Right atrium auricular region (tissue), 2 donors: ENCODE measurements at regions not wholly inside any gene's neighbourhood (a gene's known extent, or its start where the extent isn't known, plus 50 kb on each side); places are given as distances from the start of the nearest gene placed in this dataset.

Source experiments
- DNase-seq: peaks from one replicate; pipeline ENCODE4 v3.0.0-alpha.2; 2019; ENCODE audit warnings: low spot score
- H3K27ac ChIP-seq, 2 donors: fragments of 200-600 bp; sonication (generic); 1 replicate in 1 of 2; 2 replicates in 1 of 2; pipeline ENCODE4 v1.5.1; 2016 to 2019
- H3K27me3 ChIP-seq, 2 donors: fragments of 200-600 bp; sonication (generic); one replicate each; pipeline versions ENCODE4 v1.5.1 to v1.6.0; 2017 to 2019
- H3K36me3 ChIP-seq: fragments of 200-600 bp; sonication (generic); one replicate; pipeline ENCODE4 v1.5.1; 2016
- H3K4me1 ChIP-seq, 2 donors: fragments of 200-600 bp; sonication (generic); one replicate each; pipeline versions ENCODE4 v1.5.1 to v1.6.0; 2017 to 2019
- H3K4me3 ChIP-seq, 2 donors: fragments of 200-600 bp; sonication (generic); 1 replicate in 1 of 2; 2 replicates in 1 of 2; pipeline ENCODE4 v1.5.1; 2017 to 2019; ENCODE audit warnings: mild to moderate bottlenecking in 1 of 2, moderate library complexity in 1 of 2
- H3K9me3 ChIP-seq, 2 donors: fragments of 200-600 bp; sonication (generic); one replicate each; pipeline ENCODE4 v1.5.1; 2019
- TF ChIP-seq, protein P1 (sequence below), 2 donors: fragments of 200-600 bp; sonication (generic); IDR thresholded peaks; one replicate each; pipeline ENCODE4 v1.5.1; 2019; ENCODE audit warnings: antibody characterized with exemption in 2 of 2

DNA sequence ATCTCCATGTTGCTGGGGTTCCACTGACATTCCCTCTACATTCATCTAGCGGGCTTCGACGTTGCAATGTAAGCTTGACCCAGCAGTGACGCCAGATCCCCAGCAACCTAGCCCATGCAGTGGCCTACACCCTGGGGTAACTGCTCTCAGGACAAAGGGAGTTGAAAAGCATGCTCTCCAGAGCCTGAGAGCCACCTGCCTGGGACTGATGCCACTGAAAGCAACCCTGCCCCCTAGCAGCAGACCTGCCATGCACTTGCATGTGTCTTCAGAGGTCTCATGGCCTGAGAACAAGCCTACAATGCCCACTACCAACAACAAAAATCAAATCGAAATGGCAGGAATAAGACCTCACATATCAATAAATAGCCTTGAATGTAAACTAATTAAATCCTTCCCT, 330.3 kb downstream of the TRIM36 start:
- no peaks in the 10 kb centered on the region for H3K4me1 ChIP-seq
- TF ChIP-seq, protein P1, sequence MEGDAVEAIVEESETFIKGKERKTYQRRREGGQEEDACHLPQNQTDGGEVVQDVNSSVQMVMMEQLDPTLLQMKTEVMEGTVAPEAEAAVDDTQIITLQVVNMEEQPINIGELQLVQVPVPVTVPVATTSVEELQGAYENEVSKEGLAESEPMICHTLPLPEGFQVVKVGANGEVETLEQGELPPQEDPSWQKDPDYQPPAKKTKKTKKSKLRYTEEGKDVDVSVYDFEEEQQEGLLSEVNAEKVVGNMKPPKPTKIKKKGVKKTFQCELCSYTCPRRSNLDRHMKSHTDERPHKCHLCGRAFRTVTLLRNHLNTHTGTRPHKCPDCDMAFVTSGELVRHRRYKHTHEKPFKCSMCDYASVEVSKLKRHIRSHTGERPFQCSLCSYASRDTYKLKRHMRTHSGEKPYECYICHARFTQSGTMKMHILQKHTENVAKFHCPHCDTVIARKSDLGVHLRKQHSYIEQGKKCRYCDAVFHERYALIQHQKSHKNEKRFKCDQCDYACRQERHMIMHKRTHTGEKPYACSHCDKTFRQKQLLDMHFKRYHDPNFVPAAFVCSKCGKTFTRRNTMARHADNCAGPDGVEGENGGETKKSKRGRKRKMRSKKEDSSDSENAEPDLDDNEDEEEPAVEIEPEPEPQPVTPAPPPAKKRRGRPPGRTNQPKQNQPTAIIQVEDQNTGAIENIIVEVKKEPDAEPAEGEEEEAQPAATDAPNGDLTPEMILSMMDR (IDR thresholded peaks at IDR 0.05): no peak
- no peaks in the 10 kb centered on the region for H3K27me3 ChIP-seq
- no peak overlapping the region for H3K27ac ChIP-seq
- DNase-seq: no peak
- no peak overlapping the region for H3K4me3 ChIP-seq
- H3K36me3 ChIP-seq: no peaks in the 10 kb centered on the region
- H3K9me3 ChIP-seq: peaks cover 0 to 2% of the 10 kb centered on the region in 2 donors

DNA sequence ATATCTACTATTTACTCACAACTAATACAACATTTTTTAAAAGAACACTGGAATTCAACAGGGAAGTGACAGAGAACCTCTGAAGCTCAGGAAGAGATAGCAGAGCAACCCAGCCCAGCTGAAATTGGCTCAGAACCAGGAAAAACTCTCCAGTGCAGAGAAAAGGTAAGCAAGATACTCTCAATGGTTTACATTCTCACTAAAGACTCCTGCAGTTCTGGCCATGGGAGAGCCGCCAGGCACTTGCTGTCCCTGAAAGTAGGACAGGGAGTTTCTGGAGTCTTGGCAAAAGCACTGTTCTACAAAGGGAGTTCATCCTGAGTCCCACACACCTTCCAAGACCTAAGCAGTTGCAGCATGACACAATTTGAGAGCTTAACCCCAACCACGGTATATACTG, 330.8 kb downstream of the TRIM36 start:
- TF ChIP-seq, protein P1 (IDR thresholded peaks at IDR 0.05): no peak
- H3K27ac ChIP-seq: no peak overlapping the region
- no peak overlapping the region for H3K4me3 ChIP-seq
- H3K4me1 ChIP-seq: no peaks in the 10 kb centered on the region
- DNase-seq: no peak
- H3K9me3 ChIP-seq: no peaks in the 10 kb centered on the region
- H3K27me3 ChIP-seq: no peaks in the 10 kb centered on the region
- H3K36me3 ChIP-seq: no peaks in the 10 kb centered on the region

DNA sequence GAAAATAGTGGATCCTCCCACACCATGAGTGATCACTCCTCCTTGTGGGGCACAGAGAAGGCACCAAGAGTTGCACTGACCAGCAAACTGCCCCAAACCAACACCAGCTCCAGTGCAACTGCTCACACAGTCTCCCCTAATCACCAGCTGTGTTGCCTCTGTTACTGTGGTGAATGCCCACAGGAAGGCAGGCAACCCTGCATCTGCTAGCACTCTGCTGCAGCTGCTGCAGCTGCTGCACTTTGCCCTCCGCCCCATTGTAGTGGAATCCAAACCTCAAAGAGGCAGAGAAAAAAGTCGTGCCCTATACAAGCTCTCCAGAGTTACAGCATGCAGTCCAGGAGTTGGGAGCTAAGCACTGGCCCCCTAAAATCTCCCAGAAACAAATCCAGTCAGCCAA, 339.6 kb downstream of the TRIM36 start:
- TF ChIP-seq, protein P1 (IDR thresholded peaks at IDR 0.05): no peak
- Histone ChIP-seq H3K36me3 (no peaks in the 10 kb centered on the region), H3K4me1 (no peaks in the 10 kb centered on the region), H3K9me3 (no peaks in the 10 kb centered on the region), H3K27me3 (no peaks in the 10 kb centered on the region), H3K4me3 (no peak overlapping the region), H3K27ac (no peak overlapping the region)
- DNase-seq: no peak

DNA sequence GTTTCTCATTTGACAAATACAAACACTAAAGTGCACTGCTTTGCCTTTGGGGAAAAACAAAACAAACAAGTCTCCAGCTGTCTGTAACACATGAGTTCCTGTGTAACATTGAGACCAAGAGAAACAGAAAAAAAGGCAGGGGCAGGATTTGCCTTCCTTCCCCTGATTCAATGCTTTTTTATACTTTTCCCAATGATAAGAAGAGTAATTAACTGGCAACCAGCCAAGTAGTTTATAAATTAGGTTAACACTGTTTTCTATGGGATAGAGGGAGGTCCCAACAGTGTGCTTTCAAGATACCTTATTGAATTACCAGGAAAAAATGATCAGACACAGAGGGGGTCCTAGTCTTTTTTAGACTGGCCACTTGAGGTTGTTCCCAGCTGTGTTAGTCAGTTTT, 346.8 kb downstream of the TRIM36 start:
- TF ChIP-seq, protein P1 (IDR thresholded peaks at IDR 0.05): no peak
- Histone ChIP-seq H3K9me3 (no peaks in the 10 kb centered on the region), H3K4me1 (no peaks in the 10 kb centered on the region), H3K27ac (no peak overlapping the region), H3K27me3 (no peaks in the 10 kb centered on the region), H3K36me3 (no peaks in the 10 kb centered on the region), H3K4me3 (no peak overlapping the region)
- no peak for DNase-seq

DNA sequence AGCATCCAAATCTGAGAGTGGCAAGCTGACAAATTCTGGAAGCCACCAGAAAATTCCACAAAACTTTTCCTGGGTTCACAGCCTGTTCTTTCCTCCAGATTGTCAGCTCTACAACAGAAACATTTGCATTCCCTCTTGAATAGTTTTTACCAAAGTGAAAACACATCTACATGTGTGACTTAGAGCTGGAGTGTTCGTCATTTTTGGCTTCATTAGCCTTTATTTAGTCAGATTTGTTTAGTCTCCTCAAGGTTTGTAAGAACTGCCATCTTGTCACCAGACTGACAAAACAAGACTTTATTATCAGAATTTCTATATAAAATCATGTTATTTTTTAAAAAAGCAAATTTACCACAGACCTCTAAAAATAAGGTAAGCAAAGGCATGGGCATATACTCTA, 347.3 kb downstream of the TRIM36 start:
- TF ChIP-seq, protein P1 (IDR thresholded peaks at IDR 0.05): no peak
- DNase-seq: no peak
- Histone ChIP-seq H3K4me3 (no peak overlapping the region), H3K27ac (no peak overlapping the region), H3K4me1 (no peaks in the 10 kb centered on the region), H3K9me3 (no peaks in the 10 kb centered on the region), H3K27me3 (no peaks in the 10 kb centered on the region), H3K36me3 (no peaks in the 10 kb centered on the region)

DNA sequence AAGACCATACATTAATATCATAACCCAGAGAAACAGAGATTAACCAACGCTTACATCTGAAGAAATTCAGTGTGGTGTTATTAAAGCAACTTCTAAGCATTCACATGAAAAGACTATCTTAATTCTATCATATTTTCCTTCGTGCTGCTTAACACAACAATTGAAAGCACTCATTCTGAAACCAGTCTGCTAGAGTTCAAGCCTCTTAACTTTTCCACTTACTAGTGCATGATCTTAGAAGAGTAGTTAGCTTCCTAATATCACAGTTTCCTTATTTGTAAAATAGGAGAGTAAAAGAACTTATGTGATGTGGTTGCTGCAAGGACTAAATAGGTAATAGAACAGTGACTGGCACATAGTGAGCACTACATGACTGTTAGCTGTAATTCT, 379.3 kb downstream of the TRIM36 start:
- DNase-seq: no peak
- no peaks in the 10 kb centered on the region for H3K27me3 ChIP-seq
- no peaks in the 10 kb centered on the region for H3K4me1 ChIP-seq
- H3K27ac ChIP-seq: no peak overlapping the region
- H3K4me3 ChIP-seq: no peak overlapping the region
- TF ChIP-seq, protein P1 (IDR thresholded peaks at IDR 0.05): no peak
- no peaks in the 10 kb centered on the region for H3K36me3 ChIP-seq
- H3K9me3 ChIP-seq: no peaks in the 10 kb centered on the region
